ENCODE measurements at regions not wholly inside any gene's neighbourhood (a gene's known extent, or its start where the extent isn't known, plus 50 kb on each side); places are given as distances from the start of the nearest gene placed in this dataset.

DNA sequence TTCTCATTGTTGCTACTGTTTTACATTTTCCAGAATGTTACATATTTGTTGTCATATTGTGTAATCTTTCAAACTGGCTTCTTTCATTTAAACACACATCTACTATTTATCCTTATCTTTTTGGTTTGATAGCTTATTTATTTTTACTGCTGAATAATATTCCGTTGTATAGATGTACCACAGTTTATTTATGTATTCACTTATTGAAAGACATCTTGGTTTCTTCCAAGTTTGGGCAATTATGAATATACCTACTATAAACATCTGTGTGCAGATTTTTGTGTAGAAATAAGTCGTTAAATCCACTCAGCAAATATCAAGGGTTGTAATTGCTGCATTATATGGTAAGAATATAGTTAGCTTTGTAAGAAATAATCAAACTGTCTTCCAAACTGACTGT lies 669.2 kb downstream of the TNS3 start:
- no peak for TF ChIP-seq POLR2A (IDR thresholded peaks at IDR 0.05; ENCODE audit: low read depth, low read length)
- no peak for TF ChIP-seq TAF1 (IDR thresholded peaks at IDR 0.05; ENCODE audit: low read depth, low read length)
- TF ChIP-seq POLR2AphosphoS5 (IDR thresholded peaks at IDR 0.05; ENCODE audit: low read depth, low read length), result no peak
- TF ChIP-seq POU2F2 (IDR thresholded peaks at IDR 0.05; ENCODE audit: low read depth, low read length), result no peak
